OCI-LY7 (cell line): ENCODE measurements at regions not wholly inside any gene's neighbourhood (a gene's known extent, or its start where the extent isn't known, plus 50 kb on each side); places are given as distances from the start of the nearest gene placed in this dataset.

Source experiments
- BruUV-seq: library from RNA; stranded (reverse); fragments of 400-500 nt; replicated peaks from 2 replicates; lab custom pipeline; 2021; lab: Mats Ljungman, UMichigan
- CTCF ChIA-PET: fragments of 300-600 bp; sonication (Branson Sonifier 250); formaldehyde crosslinking; loops from one replicate; lab custom pipeline; 2022; ENCODE audit warnings: antibody characterized with exemption; ENCODE audit not compliant: unreplicated experiment; lab: Charles Lee
- POLR2A ChIA-PET: fragments of 300-600 bp; sonication (Branson Sonifier 250); formaldehyde crosslinking; loops from one replicate; lab custom pipeline; 2022; ENCODE audit warnings: antibody characterized with exemption; lab: Charles Lee
- DNase-seq: peaks from one replicate; pipeline ENCODE4 v3.0.0-alpha.2; 2015; ENCODE audit warnings: low spot score
- H2AFZ ChIP-seq: fragments of 200-600 bp; sonication (generic), shearing (Covaris generic); 2 replicates; pipeline ENCODE4 v1.6.1; 2014; ENCODE audit warnings: mild to moderate bottlenecking, antibody characterized with exemption, low read length, moderate library complexity
- H3K27ac ChIP-seq: fragments of 200-600 bp; sonication (generic); 2 replicates; pipeline ENCODE4 v1.5.1; 2014; ENCODE audit warnings: mixed run types, low read depth, mild to moderate bottlenecking, moderate library complexity, low read length, inconsistent platforms; ENCODE audit not compliant: poor library complexity, severe bottlenecking
- H3K36me3 ChIP-seq: fragments of 200-600 bp; sonication (generic); 2 replicates; pipeline ENCODE4 v1.6.1; 2014; ENCODE audit warnings: mild to moderate bottlenecking, antibody characterized with exemption, low read length, moderate library complexity, mixed read lengths; ENCODE audit not compliant: insufficient read depth
- H3K4me1 ChIP-seq: fragments of 200-600 bp; sonication (generic); 2 replicates; pipeline ENCODE4 v1.5.1; 2014; ENCODE audit warnings: mild to moderate bottlenecking, low read length; ENCODE audit not compliant: insufficient read depth, poor library complexity, severe bottlenecking
- H3K4me2 ChIP-seq: fragments of 200-600 bp; sonication (generic); 2 replicates; pipeline ENCODE4 v1.6.1; 2014; ENCODE audit warnings: mild to moderate bottlenecking, low read length
- H3K4me3 ChIP-seq: fragments of 200-600 bp; sonication (generic); 2 replicates; pipeline ENCODE4 v1.5.1; 2014; ENCODE audit warnings: mild to moderate bottlenecking, low read depth, low read length; ENCODE audit not compliant: poor library complexity, severe bottlenecking
- H3K79me2 ChIP-seq: fragments of 200-600 bp; sonication (generic); 2 replicates; pipeline ENCODE4 v1.6.1; 2016; ENCODE audit warnings: low read depth, mild to moderate bottlenecking, low read length, moderate library complexity, mixed read lengths; ENCODE audit not compliant: insufficient read depth
- H3K9me2 ChIP-seq: fragments of 200-600 bp; sonication (generic); 2 replicates; pipeline ENCODE4 v1.6.1; 2016; ENCODE audit warnings: mild to moderate bottlenecking, low read length, mixed read lengths; ENCODE audit not compliant: insufficient read depth
- H3K9me3 ChIP-seq: fragments of 200-600 bp; sonication (generic); 2 replicates; pipeline ENCODE4 v1.6.1; 2014; ENCODE audit warnings: mild to moderate bottlenecking, mixed run types, low read length, mixed read lengths
- H4K20me1 ChIP-seq: fragments of 200-600 bp; sonication (generic); 2 replicates; pipeline ENCODE4 v1.6.1; 2014; ENCODE audit warnings: mild to moderate bottlenecking, antibody characterized with exemption, low read length, moderate library complexity, mixed read lengths; ENCODE audit not compliant: insufficient read depth
- CTCF ChIP-seq: fragments of 200-600 bp; sonication (generic); conservative IDR thresholded peaks from 2 replicates; pipeline ENCODE4 v1.5.1; 2014; ENCODE audit warnings: mild to moderate bottlenecking, antibody characterized with exemption, low read length, moderate library complexity, mixed read lengths
- EZH2phosphoT487 ChIP-seq: fragments of 200-600 bp; sonication (generic); IDR thresholded peaks from 2 replicates; pipeline ENCODE4 v1.6.1; 2018; ENCODE audit warnings: low read depth, borderline replicate concordance, mild to moderate bottlenecking, mixed run types, antibody characterized with exemption, low read length, moderate library complexity, mixed read lengths
- intact Hi-C: fragments of 100-400 bp; cut with micrococcal nuclease; formaldehyde crosslinking; loops from one replicate; pipeline ENCODE4 v1.10.0; 2022; ENCODE audit not compliant: unreplicated experiment

GRCh38 chr15:95044745-95045417, 813.5 kb downstream of the MCTP2 start:
- ChIA-PET CTCF (no interaction called here), POLR2A (no interaction called here)
- TF ChIP-seq EZH2phosphoT487: no peak
- no peak for TF ChIP-seq CTCF
- no TSS peak for BruUV-seq
- Histone ChIP-seq H3K79me2 (no peaks in the 10 kb centered on the region), H3K36me3 (no peaks in the 10 kb centered on the region), H2AFZ (no peak overlapping the region), H3K4me3 (no peak overlapping the region), H3K27ac (no peak overlapping the region), H3K4me2 (no peak overlapping the region), H3K4me1 (no peaks in the 10 kb centered on the region), H4K20me1 (no peaks in the 10 kb centered on the region), H3K9me2 (no peaks in the 10 kb centered on the region), H3K9me3 (no peaks in the 10 kb centered on the region)
- intact Hi-C loops: no loop called here
- DNase-seq: no peak

GRCh38 chr15:95051861-95052260, 820.5 kb downstream of the MCTP2 start:
- DNase-seq: no peak
- Histone ChIP-seq H3K4me3 (no peak overlapping the region), H2AFZ (no peak overlapping the region), H3K4me1 (no peaks in the 10 kb centered on the region), H3K36me3 (no peaks in the 10 kb centered on the region), H3K79me2 (no peaks in the 10 kb centered on the region), H3K4me2 (no peak overlapping the region), H3K9me2 (no peaks in the 10 kb centered on the region), H4K20me1 (no peaks in the 10 kb centered on the region), H3K27ac (no peak overlapping the region), H3K9me3 (no peaks in the 10 kb centered on the region)
- ChIA-PET POLR2A (no interaction called here), CTCF (no interaction called here)
- intact Hi-C loops: no loop called here
- TF ChIP-seq EZH2phosphoT487 (no peak), CTCF (no peak)
- BruUV-seq: no TSS peak

- H3K27ac ChIP-seq: no peak overlapping the region
- no peaks in the 10 kb centered on the region for H3K9me3 ChIP-seq
- BruUV-seq: no TSS peak
- H2AFZ ChIP-seq: no peak overlapping the region
- H3K4me2 ChIP-seq: no peak overlapping the region
- H3K4me1 ChIP-seq: no peaks in the 10 kb centered on the region
- no peaks in the 10 kb centered on the region for H3K36me3 ChIP-seq
- CTCF ChIA-PET: no interaction called here
- intact Hi-C loops: no loop called here
- TF ChIP-seq EZH2phosphoT487 (no peak), CTCF (no peak)
- POLR2A ChIA-PET: no interaction called here
- no peaks in the 10 kb centered on the region for H3K79me2 ChIP-seq
- H4K20me1 ChIP-seq: no peaks in the 10 kb centered on the region
- no peak for DNase-seq
- H3K9me2 ChIP-seq: no peaks in the 10 kb centered on the region
- H3K4me3 ChIP-seq: no peak overlapping the region
Measured at GRCh38 chr15:95059346-95059905, 828.1 kb downstream of the MCTP2 start.
